HepG2 (cell line): ENCODE measurements at regions not wholly inside any gene's neighbourhood (a gene's known extent, or its start where the extent isn't known, plus 50 kb on each side); places are given as distances from the start of the nearest gene placed in this dataset.

Experiments used
- ATAC-seq: fragments of 200-7000 bp; cut with Tn5 transposase; 3 replicates; pipeline ENCODE4 v1.9.1; 2020; ENCODE audit warnings: mild to moderate bottlenecking, moderate library complexity
- BruUV-seq: library from RNA; stranded (reverse); fragments of 400-500 nt; replicated peaks from 2 replicates; lab custom pipeline; 2021; lab: Mats Ljungman, UMichigan
- CTCF ChIA-PET: fragments of 300-600 bp; formaldehyde crosslinking; extraction: SDS; loops from one replicate; lab custom pipeline; 2021; ENCODE audit warnings: low total read pairs, inconsistent platforms, low intra/inter-chr PET ratio; lab: Yijun Ruan, JAX
- POLR2A ChIA-PET: fragments of 350-600 bp; sonication (Branson Sonifier 250); formaldehyde crosslinking; loops from one replicate; lab custom pipeline; 2020; ENCODE audit warnings: antibody characterized with exemption, inconsistent platforms; lab: Yijun Ruan, JAX
- DNase-seq: peaks from one replicate; pipeline ENCODE4 v3.0.0-alpha.2; 2015; ENCODE audit warnings: low spot score
- FAIRE-seq: peaks from 3 replicates; lab custom pipeline; 2011; peaks lifted over from hg19 to GRCh38; lab: Jason Lieb, UNC
- H2AFZ ChIP-seq: one replicate; pipeline ENCODE4 v1.6.1; 2011; ENCODE audit warnings: low read length, inconsistent platforms
- H3K27ac ChIP-seq: fragments of 300-600 bp; 3 replicates; pipeline ENCODE4 v1.8.0; 2011; ENCODE audit warnings: mixed run types, mild to moderate bottlenecking, mixed read lengths, low read length, inconsistent platforms; ENCODE audit not compliant: insufficient read depth; ENCODE audit errors: extremely low read length
- H3K27me3 ChIP-seq, 2 experiments: fragments of 200-600 bp in 1 of 2; 2 replicates in 1 of 2; 3 replicates in 1 of 2; pipeline versions ENCODE4 v1.6.0 to v1.8.0; 2011; ENCODE audit warnings: low read length in 2 of 2, mild to moderate bottlenecking in 2 of 2, moderate library complexity in 2 of 2, inconsistent platforms in 1 of 2; ENCODE audit not compliant: insufficient read depth in 2 of 2, control insufficient read depth in 1 of 2
- H3K36me3 ChIP-seq, 2 experiments: fragments of 200-600 bp in 1 of 2; replicated peaks in 1 of 2; 2 replicates in 1 of 2; 3 replicates in 1 of 2; pipeline versions ENCODE4 v1.5.1 to v1.8.0; 2011; ENCODE audit warnings: low read length in 2 of 2, inconsistent platforms in 1 of 2; ENCODE audit not compliant: insufficient read depth in 2 of 2, control insufficient read depth in 1 of 2
- H3K4me1 ChIP-seq: 2 replicates; pipeline ENCODE4 v1.5.1; 2012; ENCODE audit warnings: low read length, inconsistent platforms; ENCODE audit not compliant: insufficient read depth
- H3K4me2 ChIP-seq: 2 replicates; pipeline ENCODE4 v1.6.0; 2011; ENCODE audit warnings: low read depth, low read length, inconsistent platforms
- H3K4me3 ChIP-seq, 3 experiments: fragments of 200-600 bp in 1 of 3; sonication (generic), shearing (Covaris generic) in 1 of 3; replicated peaks in 1 of 3; 2 replicates each; pipeline ENCODE4 v1.5.1; 2011 to 2016; ENCODE audit warnings: low read length in 3 of 3, inconsistent platforms in 2 of 3, low read depth in 2 of 3, mild to moderate bottlenecking in 2 of 3, control low read depth in 1 of 3, mixed read lengths in 1 of 3; ENCODE audit not compliant: insufficient read depth in 1 of 3
- H3K79me2 ChIP-seq: one replicate; pipeline ENCODE4 v1.6.1; 2011; ENCODE audit warnings: low read length, inconsistent platforms; ENCODE audit not compliant: insufficient read depth
- H3K9ac ChIP-seq: 2 replicates; pipeline ENCODE4 v1.6.0; 2011; ENCODE audit warnings: mild to moderate bottlenecking, low read depth, low read length, inconsistent platforms; ENCODE audit not compliant: insufficient read depth
- H3K9me3 ChIP-seq: 2 replicates; pipeline ENCODE4 v1.5.1; 2012; ENCODE audit warnings: mild to moderate bottlenecking, low read length
- H4K20me1 ChIP-seq: 2 replicates; pipeline ENCODE4 v1.6.0; 2011; ENCODE audit warnings: inconsistent platforms, mild to moderate bottlenecking, low read length, moderate library complexity; ENCODE audit not compliant: insufficient read depth
- HOXA3 ChIP-seq: sonication (generic); formaldehyde crosslinking; IDR thresholded peaks from 2 replicates; pipeline ENCODE4 v1.5.0; 2020; ENCODE audit warnings: missing genetic modification reagents
- RBFOX2 ChIP-seq: fragments of 200-400 bp; formaldehyde crosslinking; IDR thresholded peaks from 2 replicates; pipeline ENCODE4 v1.6.1; 2017; ENCODE audit warnings: low read depth, mild to moderate bottlenecking, low read length
- SIX1 ChIP-seq: sonication (generic); formaldehyde crosslinking; IDR thresholded peaks from 2 replicates; pipeline ENCODE4 v1.4.0; 2020; ENCODE audit warnings: missing genetic modification reagents, borderline replicate concordance
- SYNCRIP ChIP-seq: fragments of 200-400 bp; formaldehyde crosslinking; IDR thresholded peaks from 2 replicates; pipeline ENCODE4 v1.6.1; 2018; ENCODE audit warnings: mild to moderate bottlenecking, low read depth, low read length; ENCODE audit not compliant: insufficient read depth
- TERF1 ChIP-seq: sonication (generic); formaldehyde crosslinking; IDR thresholded peaks from 2 replicates; pipeline ENCODE4 v1.8.0; 2022; ENCODE audit warnings: mild to moderate bottlenecking, missing genetic modification reagents, moderate library complexity
- USF2 ChIP-seq, 2 experiments: sonication (generic) in 1 of 2; formaldehyde crosslinking in 1 of 2; IDR thresholded peaks; 2 replicates each; pipeline versions ENCODE4 v1.5.1 to v1.6.1; 2011 to 2020; ENCODE audit warnings: borderline replicate concordance in 1 of 2, low read depth in 1 of 2, low read length in 1 of 2, mild to moderate bottlenecking in 1 of 2, missing genetic modification reagents in 1 of 2, moderate library complexity in 1 of 2
- ZBTB20 ChIP-seq: sonication (generic); formaldehyde crosslinking; IDR thresholded peaks from 2 replicates; pipeline ENCODE4 v1.8.1; 2023; ENCODE audit warnings: missing genetic modification reagents, low read depth, mild to moderate bottlenecking, borderline replicate concordance
- ZNF143 ChIP-seq: sonication (generic); formaldehyde crosslinking; IDR thresholded peaks from 2 replicates; pipeline ENCODE4 v1.4.0; 2020; ENCODE audit warnings: missing genetic modification reagents
- ZNF180 ChIP-seq: sonication (generic); formaldehyde crosslinking; IDR thresholded peaks from 2 replicates; pipeline ENCODE4 v1.4.0; 2020; ENCODE audit warnings: low read depth, missing genetic modification reagents, borderline replicate concordance
- ZNF282 ChIP-seq: fragments of 450-650 bp; IDR thresholded peaks from 2 replicates; pipeline ENCODE4 v1.6.1; 2018; ENCODE audit not compliant: partially characterized antibody
- ZNF567 ChIP-seq: sonication (generic); formaldehyde crosslinking; IDR thresholded peaks from 2 replicates; pipeline ENCODE4 v1.8.1; 2023; ENCODE audit warnings: mild to moderate bottlenecking, missing genetic modification reagents, borderline replicate concordance
- ZNF616 ChIP-seq: sonication (generic); formaldehyde crosslinking; IDR thresholded peaks from 2 replicates; pipeline ENCODE4 v1.5.0; 2020; ENCODE audit warnings: low read depth, mild to moderate bottlenecking, missing genetic modification reagents
- WGBS: methylation state at CpG from one replicate; pipeline ENCODE4 v1.1.6; 2017; ENCODE audit warnings: low lambda C conversion rate; 5-methylcytosine and 5-hydroxymethylcytosine counted together
- in situ Hi-C: cut with HindIII; loops from 2 replicates; pipeline ENCODE4 v1.10.0; 2017; ENCODE audit warnings: low pct_unique_long_range_greater_than_20kb; ENCODE audit not compliant: extremely low pct_ligation_motif_present
- intact Hi-C: fragments of 100-400 bp; cut with micrococcal nuclease; formaldehyde crosslinking; loops from one replicate; pipeline ENCODE4 v1.10.0; 2022; ENCODE audit not compliant: unreplicated experiment
- TF ChIP-seq, protein P1 (sequence below): sonication (generic); formaldehyde crosslinking; IDR thresholded peaks from 2 replicates; pipeline ENCODE4 v1.4.0; 2020; ENCODE audit warnings: missing genetic modification reagents, mild to moderate bottlenecking, borderline replicate concordance
- TF ChIP-seq, protein P2 (sequence below): sonication (generic); formaldehyde crosslinking; IDR thresholded peaks from 2 replicates; pipeline ENCODE4 v1.8.1; 2023; ENCODE audit warnings: missing genetic modification reagents, inconsistent platforms, borderline replicate concordance

DNA sequence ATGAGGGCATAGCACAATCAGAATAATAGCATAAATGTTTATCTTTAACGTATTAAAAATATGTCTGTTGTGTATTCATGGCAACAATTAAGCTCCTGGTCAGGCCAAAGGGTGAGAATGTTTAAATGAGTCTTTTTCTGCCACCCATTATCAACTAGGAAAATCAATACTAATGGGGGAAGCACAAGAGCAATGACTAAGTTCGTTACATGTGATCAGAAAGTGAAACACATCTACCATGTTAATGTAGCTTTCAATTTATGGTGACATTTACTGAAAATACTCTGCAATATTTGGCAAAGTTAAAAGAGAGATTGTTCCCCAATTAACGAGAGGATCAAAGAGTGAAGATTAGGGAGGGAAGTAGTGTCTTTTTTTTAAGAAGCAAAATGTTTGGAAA, 143.7 kb downstream of the NAA11 start (continued):
- TF ChIP-seq, protein P1, sequence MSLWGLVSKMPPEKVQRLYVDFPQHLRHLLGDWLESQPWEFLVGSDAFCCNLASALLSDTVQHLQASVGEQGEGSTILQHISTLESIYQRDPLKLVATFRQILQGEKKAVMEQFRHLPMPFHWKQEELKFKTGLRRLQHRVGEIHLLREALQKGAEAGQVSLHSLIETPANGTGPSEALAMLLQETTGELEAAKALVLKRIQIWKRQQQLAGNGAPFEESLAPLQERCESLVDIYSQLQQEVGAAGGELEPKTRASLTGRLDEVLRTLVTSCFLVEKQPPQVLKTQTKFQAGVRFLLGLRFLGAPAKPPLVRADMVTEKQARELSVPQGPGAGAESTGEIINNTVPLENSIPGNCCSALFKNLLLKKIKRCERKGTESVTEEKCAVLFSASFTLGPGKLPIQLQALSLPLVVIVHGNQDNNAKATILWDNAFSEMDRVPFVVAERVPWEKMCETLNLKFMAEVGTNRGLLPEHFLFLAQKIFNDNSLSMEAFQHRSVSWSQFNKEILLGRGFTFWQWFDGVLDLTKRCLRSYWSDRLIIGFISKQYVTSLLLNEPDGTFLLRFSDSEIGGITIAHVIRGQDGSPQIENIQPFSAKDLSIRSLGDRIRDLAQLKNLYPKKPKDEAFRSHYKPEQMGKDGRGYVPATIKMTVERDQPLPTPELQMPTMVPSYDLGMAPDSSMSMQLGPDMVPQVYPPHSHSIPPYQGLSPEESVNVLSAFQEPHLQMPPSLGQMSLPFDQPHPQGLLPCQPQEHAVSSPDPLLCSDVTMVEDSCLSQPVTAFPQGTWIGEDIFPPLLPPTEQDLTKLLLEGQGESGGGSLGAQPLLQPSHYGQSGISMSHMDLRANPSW (CRISPR knock-in tag), result no peak
- TF ChIP-seq, protein P2, sequence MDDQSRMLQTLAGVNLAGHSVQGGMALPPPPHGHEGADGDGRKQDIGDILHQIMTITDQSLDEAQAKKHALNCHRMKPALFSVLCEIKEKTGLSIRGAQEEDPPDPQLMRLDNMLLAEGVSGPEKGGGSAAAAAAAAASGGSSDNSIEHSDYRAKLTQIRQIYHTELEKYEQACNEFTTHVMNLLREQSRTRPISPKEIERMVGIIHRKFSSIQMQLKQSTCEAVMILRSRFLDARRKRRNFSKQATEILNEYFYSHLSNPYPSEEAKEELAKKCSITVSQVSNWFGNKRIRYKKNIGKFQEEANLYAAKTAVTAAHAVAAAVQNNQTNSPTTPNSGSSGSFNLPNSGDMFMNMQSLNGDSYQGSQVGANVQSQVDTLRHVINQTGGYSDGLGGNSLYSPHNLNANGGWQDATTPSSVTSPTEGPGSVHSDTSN, result no peak
- TF ChIP-seq ZBTB20 (CRISPR knock-in tag), result no peak
- no peak for TF ChIP-seq ZNF180 (CRISPR knock-in tag)
- no peak for TF ChIP-seq ZNF567 (CRISPR knock-in tag)
- TF ChIP-seq RBFOX2, result no peak
- no peak for TF ChIP-seq TERF1
- no peak for TF ChIP-seq SIX1 (CRISPR knock-in tag)

GRCh38 chr4:79181190-79181589, 144.7 kb downstream of the NAA11 start:
- no peaks in the 10 kb centered on the region for H3K27me3 ChIP-seq
- no peak for DNase-seq
- in situ Hi-C loops, result no loop called here
- H3K4me3 ChIP-seq, result no peak overlapping the region
- no peak overlapping the region for H3K4me2 ChIP-seq
- WGBS, result 23% methylated on average over 7 of the region's 7 CpGs
- no peaks in the 10 kb centered on the region for H3K9me3 ChIP-seq
- no peaks in the 10 kb centered on the region for H3K4me1 ChIP-seq
- no peak overlapping the region for H3K9ac ChIP-seq
- no peaks in the 10 kb centered on the region for H4K20me1 ChIP-seq
- no peak for FAIRE-seq
- ChIA-PET CTCF (no interaction called here), POLR2A (no interaction called here)
- no peak overlapping the region for H3K27ac ChIP-seq
- H3K79me2 ChIP-seq, result no peaks in the 10 kb centered on the region
- no TSS peak for BruUV-seq
- ATAC-seq, result no peak
- intact Hi-C loops, result no loop called here
- H2AFZ ChIP-seq, result peak overlapping the region; percentile 57
- TF ChIP-seq ZNF282 (no peak), HOXA3 (CRISPR knock-in tag) (no peak), ZNF143 (CRISPR knock-in tag) (no peak), ZNF616 (CRISPR knock-in tag) (no peak), USF2 (IDR thresholded peaks at IDR 0.05; ENCODE audit: low read depth, low read length) (no peak), USF2 (CRISPR knock-in tag; IDR thresholded peaks at IDR 0.05; ENCODE audit: borderline replicate concordance) (no peak), SYNCRIP (no peak)
- H3K36me3 ChIP-seq, result no peaks in the 10 kb centered on the region
